T-helper 17 cell (primary cell): ENCODE measurements at regions not wholly inside any gene's neighbourhood (a gene's known extent, or its start where the extent isn't known, plus 50 kb on each side); places are given as distances from the start of the nearest gene placed in this dataset.

Experiments used
- ATAC-seq: fragments of 150-1000 bp; cut with Tn5 transposase; 2 replicates; pipeline ENCODE4 v1.10.0; 2021; ENCODE audit warnings: mild to moderate bottlenecking, moderate library complexity
- DNase-seq, 3 donors: peaks; one replicate each; pipeline versions ENCODE4 v3.0.0 to v3.0.0-alpha.2; 2020 to 2021
- H3K9me3 ChIP-seq: one replicate; pipeline ENCODE4 v1.7.0; 2013; ENCODE audit warnings: low read length, mild to moderate bottlenecking; ENCODE audit not compliant: control insufficient read depth, poor library complexity, severe bottlenecking
- H3K27ac Mint-ChIP-seq: one replicate; pipeline ENCODE4 v1.8.0; 2022; ENCODE audit warnings: mild to moderate bottlenecking, moderate library complexity, mixed read lengths
- H3K27me3 Mint-ChIP-seq: one replicate; pipeline ENCODE4 v1.8.0; 2022; ENCODE audit warnings: mixed read lengths
- H3K36me3 Mint-ChIP-seq: one replicate; pipeline ENCODE4 v1.8.0; 2022; ENCODE audit warnings: low read depth, mixed read lengths
- H3K4me1 Mint-ChIP-seq: one replicate; pipeline ENCODE4 v1.8.0; 2022; ENCODE audit warnings: mild to moderate bottlenecking, mixed read lengths
- H3K4me3 Mint-ChIP-seq: one replicate; pipeline ENCODE4 v1.8.0; 2022; ENCODE audit warnings: mild to moderate bottlenecking, moderate library complexity, mixed read lengths

DNA sequence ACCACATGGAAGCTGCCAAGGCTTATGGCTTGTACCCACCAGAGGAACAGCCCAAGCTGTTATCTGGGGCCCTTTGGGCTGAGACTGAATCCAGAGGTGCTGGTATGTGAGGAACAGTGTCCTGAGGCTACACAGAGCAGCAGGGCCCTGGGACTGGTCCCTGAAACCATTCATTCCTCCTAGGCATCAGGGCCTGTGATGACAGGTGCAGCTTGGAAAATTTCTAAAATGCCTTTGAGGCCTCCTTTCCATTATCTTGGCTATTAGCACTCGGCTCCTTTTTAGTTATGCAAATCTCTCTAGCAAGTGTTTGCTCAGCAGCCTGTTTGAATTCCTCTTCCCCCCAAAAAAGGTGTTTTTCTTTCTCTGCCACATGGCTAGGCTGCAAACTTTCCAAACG is 1151.7 kb upstream of the LRRN3 start:
- H3K27ac Mint-ChIP-seq = no peak overlapping the region
- H3K9me3 ChIP-seq = no peaks in the 10 kb centered on the region
- no peaks in the 10 kb centered on the region for H3K4me1 Mint-ChIP-seq
- no peak for DNase-seq
- ATAC-seq = no peak
- H3K4me3 Mint-ChIP-seq = no peak overlapping the region
- no peaks in the 10 kb centered on the region for H3K36me3 Mint-ChIP-seq
- no peaks in the 10 kb centered on the region for H3K27me3 Mint-ChIP-seq

DNA sequence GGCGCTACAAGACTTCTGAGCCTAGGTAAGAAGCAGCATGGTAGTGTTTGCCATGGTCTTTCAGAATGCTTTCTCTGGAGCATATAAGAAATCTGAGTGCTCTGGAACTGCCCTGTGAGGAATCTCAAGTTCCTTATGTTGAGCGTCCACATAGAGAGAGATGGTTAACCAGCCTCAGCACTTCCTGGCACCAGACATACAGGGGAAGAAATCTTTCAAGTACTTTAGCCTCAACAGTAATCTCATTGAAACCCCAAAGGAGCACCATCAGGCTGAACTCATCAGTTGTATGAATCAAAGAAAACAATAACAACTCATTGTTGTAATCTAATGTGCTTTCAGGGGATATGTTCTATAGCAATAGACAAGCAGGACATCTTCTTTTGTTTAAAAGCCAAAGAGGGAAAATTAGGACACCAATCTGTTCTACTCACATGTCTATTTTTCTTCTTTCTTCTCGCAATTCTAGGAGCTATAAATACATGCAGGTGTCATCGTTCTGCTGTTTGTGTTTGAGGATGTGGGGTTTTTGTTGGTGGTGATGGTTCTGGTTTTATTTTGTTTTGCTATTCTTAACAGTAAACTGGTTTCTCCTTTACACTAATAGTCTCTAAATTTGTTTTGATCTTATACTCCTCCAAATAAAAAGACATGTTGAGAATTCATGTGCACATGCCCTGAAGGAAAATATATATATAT is 1145.0 kb upstream of the LRRN3 start:
- H3K27me3 Mint-ChIP-seq = no peaks in the 10 kb centered on the region

DNA sequence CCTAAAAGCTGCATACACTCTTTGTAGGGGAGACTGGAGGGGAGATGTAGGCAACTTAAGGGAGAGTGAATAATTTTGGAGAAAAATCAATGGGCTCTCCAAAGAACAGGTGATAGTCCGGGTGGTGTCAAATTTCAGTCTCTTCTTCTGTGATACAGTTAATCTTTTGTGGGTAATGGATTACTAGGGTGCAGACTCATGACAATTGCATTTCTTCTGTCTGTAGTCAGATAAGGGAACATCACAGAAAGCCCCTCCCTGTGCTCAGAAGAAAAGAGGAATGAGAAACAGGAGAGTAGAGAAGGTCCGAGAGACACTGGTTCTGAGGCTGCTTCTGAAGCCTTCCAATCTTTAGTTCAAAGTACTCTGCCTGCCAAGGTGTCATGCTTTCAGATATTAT is 1140.7 kb upstream of the LRRN3 start:
- no peaks in the 10 kb centered on the region for H3K36me3 Mint-ChIP-seq
- no peaks in the 10 kb centered on the region for H3K4me1 Mint-ChIP-seq
- DNase-seq (no peak), ATAC-seq (no peak)
- no peak overlapping the region for H3K27ac Mint-ChIP-seq
- no peaks in the 10 kb centered on the region for H3K27me3 Mint-ChIP-seq
- H3K9me3 ChIP-seq = no peaks in the 10 kb centered on the region
- H3K4me3 Mint-ChIP-seq = no peak overlapping the region

More for the DNA sequence above, 1145.0 kb upstream of the LRRN3 start:
- no peak for DNase-seq
- H3K27ac Mint-ChIP-seq = no peak overlapping the region
- H3K36me3 Mint-ChIP-seq = no peaks in the 10 kb centered on the region
- no peak for ATAC-seq
- no peaks in the 10 kb centered on the region for H3K4me1 Mint-ChIP-seq
- H3K9me3 ChIP-seq = no peaks in the 10 kb centered on the region
- H3K4me3 Mint-ChIP-seq = no peak overlapping the region

DNA sequence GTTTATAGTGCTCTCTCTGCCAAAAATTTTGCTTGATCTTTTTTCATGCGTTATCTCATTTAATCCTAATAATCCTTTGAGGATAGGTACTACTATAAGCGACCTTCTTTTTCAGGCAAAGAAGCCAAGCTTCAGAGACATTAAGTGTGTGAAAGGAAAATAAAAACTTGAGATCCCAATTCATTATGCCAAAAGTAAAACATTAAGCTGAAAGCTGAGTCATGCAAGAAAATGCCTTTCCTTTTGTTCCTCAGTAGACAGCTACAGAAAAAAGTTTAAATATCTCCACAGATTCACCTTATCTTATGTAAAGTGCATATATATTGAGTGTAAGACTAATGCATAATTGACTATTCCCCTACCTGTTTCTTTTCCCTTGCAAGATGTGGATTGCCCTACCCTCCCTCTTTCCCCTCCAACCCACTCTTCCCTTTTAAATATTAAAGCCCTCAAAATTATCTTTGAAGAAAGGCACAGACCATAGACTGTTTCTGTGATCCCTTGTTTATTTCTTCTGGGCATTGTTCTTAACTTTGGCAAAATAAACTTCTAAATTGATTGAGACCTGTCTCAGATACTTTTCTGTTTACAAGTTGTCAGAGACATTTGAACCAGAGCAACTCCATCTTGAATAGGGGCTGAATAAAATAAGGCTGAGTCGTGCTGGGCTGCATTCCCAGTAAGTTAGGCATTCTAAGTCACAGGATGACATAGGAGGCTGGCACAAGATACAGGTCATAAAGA is 1139.9 kb upstream of the LRRN3 start:
- Mint-ChIP-seq H3K4me1 (no peaks in the 10 kb centered on the region), H3K4me3 (no peak overlapping the region), H3K27ac (no peak overlapping the region), H3K27me3 (no peaks in the 10 kb centered on the region), H3K36me3 (no peaks in the 10 kb centered on the region)
- DNase-seq (no peak), ATAC-seq (no peak)
- no peaks in the 10 kb centered on the region for H3K9me3 ChIP-seq

DNA sequence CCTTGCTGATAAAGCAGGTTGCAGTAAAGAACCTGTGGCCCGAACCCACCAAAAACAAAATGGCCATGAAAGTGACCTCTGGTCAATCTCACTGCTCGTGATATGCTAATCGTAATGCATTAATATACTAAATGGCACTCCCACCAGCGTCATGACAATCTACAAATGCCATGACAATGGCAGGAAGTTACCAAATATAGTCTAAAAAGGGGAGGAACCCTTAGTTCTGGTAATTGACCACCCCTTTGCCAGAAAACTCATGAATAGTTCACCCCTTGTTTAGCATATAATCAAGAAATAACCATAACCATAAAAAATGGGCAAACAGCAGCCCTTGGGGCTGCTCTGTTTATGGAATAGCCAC is 1139.4 kb upstream of the LRRN3 start:
- H3K36me3 Mint-ChIP-seq = no peaks in the 10 kb centered on the region
- DNase-seq (no peak), ATAC-seq (no peak)
- no peaks in the 10 kb centered on the region for H3K4me1 Mint-ChIP-seq
- H3K27ac Mint-ChIP-seq = no peak overlapping the region
- no peak overlapping the region for H3K4me3 Mint-ChIP-seq
- no peaks in the 10 kb centered on the region for H3K27me3 Mint-ChIP-seq
- no peaks in the 10 kb centered on the region for H3K9me3 ChIP-seq

DNA sequence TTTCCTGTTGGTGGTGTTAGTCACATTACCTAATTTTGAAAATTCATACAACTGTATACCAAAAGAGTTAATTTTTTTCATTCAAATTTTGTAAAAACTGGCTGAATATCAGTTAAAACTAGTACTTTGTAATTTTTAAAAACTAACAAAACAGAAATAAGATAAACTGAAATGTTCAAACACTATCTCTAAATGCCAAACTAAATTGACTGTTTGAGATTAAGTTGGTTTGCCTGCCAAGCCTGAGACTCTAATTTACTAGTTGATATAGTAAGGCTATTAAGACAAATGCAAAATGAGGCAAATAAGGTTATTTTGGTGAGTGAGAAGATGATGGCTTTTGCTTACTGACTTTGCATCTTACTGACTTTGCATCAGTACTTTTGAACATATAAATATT is 1134.9 kb upstream of the LRRN3 start:
- Mint-ChIP-seq H3K27ac (no peak overlapping the region), H3K36me3 (no peaks in the 10 kb centered on the region), H3K4me1 (no peaks in the 10 kb centered on the region), H3K4me3 (no peak overlapping the region), H3K27me3 (no peaks in the 10 kb centered on the region)
- DNase-seq = no peak
- H3K9me3 ChIP-seq = no peaks in the 10 kb centered on the region
- no peak for ATAC-seq

DNA sequence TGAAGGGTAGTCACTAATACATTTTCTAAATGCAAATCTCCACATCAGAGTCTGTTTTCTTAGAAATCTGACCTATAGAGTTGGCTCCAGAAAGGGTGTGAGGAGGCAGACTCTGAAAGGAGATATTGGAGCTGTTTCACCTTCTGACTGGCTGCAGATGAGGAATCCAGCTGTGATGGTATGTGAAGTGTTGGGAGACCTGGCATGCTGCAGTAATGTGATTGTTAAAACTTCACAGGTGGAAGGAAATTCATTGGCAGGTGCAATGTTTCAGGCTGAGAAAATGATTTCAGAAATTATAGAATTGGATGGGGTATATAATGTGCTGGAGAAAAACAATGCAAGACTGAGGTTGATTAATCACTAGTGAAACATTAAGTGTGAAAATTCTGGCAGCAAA is 1134.0 kb upstream of the LRRN3 start:
- Mint-ChIP-seq H3K4me1 (no peaks in the 10 kb centered on the region), H3K27me3 (no peaks in the 10 kb centered on the region), H3K4me3 (no peak overlapping the region), H3K27ac (no peak overlapping the region), H3K36me3 (no peaks in the 10 kb centered on the region)
- ATAC-seq (no peak), DNase-seq (no peak)
- no peaks in the 10 kb centered on the region for H3K9me3 ChIP-seq

DNA sequence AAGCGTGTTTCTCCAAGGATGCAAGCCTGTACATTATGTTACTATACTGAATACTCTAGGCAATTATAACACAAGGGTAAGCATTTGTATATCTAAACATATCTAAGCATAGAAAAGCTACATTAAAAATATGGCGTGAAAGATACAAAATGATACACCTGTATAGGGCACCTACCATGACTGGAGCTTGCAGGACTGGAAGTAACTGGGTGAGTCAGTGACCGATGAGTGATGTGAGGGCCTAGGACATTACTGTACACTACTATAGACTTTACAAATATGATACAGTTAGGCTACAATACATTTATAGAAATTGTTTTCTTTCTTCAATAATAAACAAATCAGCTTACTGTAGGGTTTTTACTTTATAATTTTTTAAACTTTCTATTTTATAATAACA is 1127.2 kb upstream of the LRRN3 start:
- no peaks in the 10 kb centered on the region for H3K36me3 Mint-ChIP-seq
- H3K4me3 Mint-ChIP-seq = no peak overlapping the region
- H3K9me3 ChIP-seq = no peaks in the 10 kb centered on the region
- H3K27me3 Mint-ChIP-seq = no peaks in the 10 kb centered on the region
- H3K27ac Mint-ChIP-seq = no peak overlapping the region
- no peaks in the 10 kb centered on the region for H3K4me1 Mint-ChIP-seq
- DNase-seq (no peak), ATAC-seq (no peak)

DNA sequence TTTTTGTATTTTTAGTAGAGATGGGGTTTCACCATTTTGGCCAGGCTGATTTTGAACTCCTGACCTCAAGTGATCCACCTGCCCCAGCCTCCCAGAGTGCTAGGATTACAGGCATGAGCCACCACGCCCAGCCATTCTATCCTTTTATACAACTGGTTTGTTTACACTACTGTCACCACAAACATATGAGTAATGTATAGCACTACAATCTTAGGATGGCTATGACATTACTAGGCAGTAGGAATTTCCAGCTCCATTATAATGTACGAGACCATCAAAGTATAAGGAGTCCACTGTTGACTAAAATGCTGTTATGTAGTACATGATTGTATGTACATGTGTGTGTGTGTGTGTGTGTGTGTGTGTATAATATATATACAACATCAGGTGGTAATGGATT is 1126.1 kb upstream of the LRRN3 start:
- no peaks in the 10 kb centered on the region for H3K9me3 ChIP-seq
- Mint-ChIP-seq H3K27ac (no peak overlapping the region), H3K4me3 (no peak overlapping the region), H3K27me3 (no peaks in the 10 kb centered on the region), H3K36me3 (no peaks in the 10 kb centered on the region), H3K4me1 (no peaks in the 10 kb centered on the region)
- ATAC-seq = no peak
- DNase-seq = no peak

DNA sequence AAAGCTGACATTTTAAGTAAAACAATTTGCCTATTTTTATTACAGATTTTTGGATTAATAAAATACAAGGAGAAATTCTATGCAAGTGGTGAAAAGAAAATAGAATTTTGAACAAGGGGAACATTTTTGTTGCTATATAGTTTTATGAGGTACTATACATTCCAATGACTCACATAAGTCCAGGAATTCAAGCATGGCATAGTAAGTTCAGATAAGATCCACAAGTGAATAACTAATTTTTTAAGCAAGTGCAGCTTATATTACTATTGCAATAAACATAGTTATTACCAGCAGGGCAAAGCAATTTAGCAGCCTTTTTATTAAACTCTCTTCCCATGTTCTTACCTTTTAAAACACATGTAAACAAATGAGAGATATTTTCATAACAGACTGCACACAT is 1123.5 kb upstream of the LRRN3 start:
- no peak for ATAC-seq
- Mint-ChIP-seq H3K4me1 (no peaks in the 10 kb centered on the region), H3K27ac (no peak overlapping the region), H3K27me3 (no peaks in the 10 kb centered on the region), H3K4me3 (no peak overlapping the region), H3K36me3 (no peaks in the 10 kb centered on the region)
- DNase-seq = no peak
- no peaks in the 10 kb centered on the region for H3K9me3 ChIP-seq

DNA sequence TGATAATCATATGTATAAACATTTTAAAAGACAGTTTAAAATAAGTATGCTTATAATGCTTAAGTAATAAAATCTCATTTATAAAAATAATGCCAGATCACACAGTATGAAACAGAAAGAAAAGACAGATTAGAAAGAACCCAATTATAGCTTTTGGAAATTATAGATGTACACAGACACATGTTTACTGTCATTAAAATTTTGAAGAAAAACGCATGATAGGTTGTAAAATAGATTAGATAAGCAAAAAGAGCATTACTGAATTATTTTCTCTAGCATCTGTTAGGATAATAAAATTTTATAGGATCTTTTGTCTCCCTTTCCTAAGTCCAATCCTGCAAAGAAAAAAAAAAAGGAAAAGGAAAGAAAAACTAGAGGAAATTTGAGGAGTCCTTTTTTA is 1107.3 kb upstream of the LRRN3 start:
- no peak for ATAC-seq
- no peaks in the 10 kb centered on the region for H3K4me1 Mint-ChIP-seq

DNA sequence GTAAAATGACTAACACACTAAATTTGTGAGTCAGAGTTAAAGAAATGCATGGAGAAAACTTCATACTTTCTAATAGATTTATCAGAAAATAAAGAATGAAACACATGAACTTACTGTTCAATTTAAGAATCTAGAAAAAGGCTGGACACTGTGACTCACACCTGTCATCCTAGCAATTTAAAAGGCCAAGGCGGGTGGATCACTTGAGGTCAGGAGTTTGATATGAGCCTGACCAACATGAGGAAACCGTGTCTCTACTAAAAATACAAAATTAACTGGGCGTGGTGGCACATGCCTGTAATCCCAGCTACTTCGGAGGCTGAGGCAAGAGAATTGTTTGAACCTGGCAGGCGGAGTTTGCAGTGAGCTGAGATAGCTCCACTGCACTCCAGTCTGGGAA is 1106.2 kb upstream of the LRRN3 start:
- H3K4me1 Mint-ChIP-seq = no peaks in the 10 kb centered on the region
- H3K27me3 Mint-ChIP-seq = no peaks in the 10 kb centered on the region
- H3K4me3 Mint-ChIP-seq = no peak overlapping the region
- H3K36me3 Mint-ChIP-seq = no peaks in the 10 kb centered on the region
- H3K9me3 ChIP-seq = no peaks in the 10 kb centered on the region
- DNase-seq (no peak), ATAC-seq (no peak)
- H3K27ac Mint-ChIP-seq = no peak overlapping the region

More for the DNA sequence above, 1107.3 kb upstream of the LRRN3 start:
- H3K9me3 ChIP-seq = no peaks in the 10 kb centered on the region
- DNase-seq = no peak
- Mint-ChIP-seq H3K36me3 (no peaks in the 10 kb centered on the region), H3K27me3 (no peaks in the 10 kb centered on the region), H3K4me3 (no peak overlapping the region), H3K27ac (no peak overlapping the region)

DNA sequence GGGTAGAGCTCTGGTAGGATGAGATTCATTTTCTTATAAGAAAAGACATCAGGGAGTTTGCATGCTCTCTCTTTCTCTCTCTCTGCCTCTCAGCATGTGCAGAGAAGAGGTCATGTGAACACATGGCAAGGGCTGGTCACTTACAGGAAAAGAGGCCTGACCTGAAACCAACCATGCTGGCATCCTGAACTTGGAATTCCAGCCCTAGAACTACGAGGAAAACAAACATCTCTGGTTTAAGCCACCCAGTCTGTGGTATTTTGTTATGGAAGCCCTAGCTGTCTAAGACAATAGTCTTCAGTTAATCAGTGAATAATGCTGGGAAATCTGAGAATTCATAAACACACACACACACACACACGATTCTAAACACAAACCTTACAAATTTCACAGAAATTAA is 1104.2 kb upstream of the LRRN3 start:
- Mint-ChIP-seq H3K36me3 (no peaks in the 10 kb centered on the region), H3K4me3 (no peak overlapping the region), H3K27me3 (no peaks in the 10 kb centered on the region), H3K27ac (no peak overlapping the region), H3K4me1 (no peaks in the 10 kb centered on the region)
- DNase-seq (no peak), ATAC-seq (no peak)
- H3K9me3 ChIP-seq = no peaks in the 10 kb centered on the region

DNA sequence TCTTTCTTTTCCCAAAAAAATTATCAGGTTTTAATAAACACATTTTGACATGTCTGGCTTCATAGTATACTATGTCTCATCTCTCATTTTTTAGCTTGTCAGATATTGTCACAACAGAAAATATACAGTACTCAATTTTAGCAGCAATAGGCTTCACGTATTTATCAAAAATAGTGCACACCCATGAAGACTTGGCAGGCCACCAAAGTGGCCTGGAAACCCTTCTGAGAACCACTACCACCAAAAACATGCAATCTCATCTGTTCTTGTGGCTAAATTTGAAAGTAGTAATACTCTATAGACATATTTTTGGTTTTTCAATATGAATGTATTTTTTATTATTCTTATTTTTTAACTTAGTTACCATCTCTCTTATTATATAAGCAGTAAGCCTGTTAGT is 1094.5 kb upstream of the LRRN3 start:
- DNase-seq = no peak
- Mint-ChIP-seq H3K4me3 (no peak overlapping the region), H3K4me1 (no peaks in the 10 kb centered on the region), H3K27me3 (peaks cover under 1% of the 10 kb centered on the region), H3K36me3 (no peaks in the 10 kb centered on the region), H3K27ac (no peak overlapping the region)
- ATAC-seq = no peak
- no peaks in the 10 kb centered on the region for H3K9me3 ChIP-seq
